ENCODE measurements at regions not wholly inside any gene's neighbourhood (a gene's known extent, or its start where the extent isn't known, plus 50 kb on each side); places are given as distances from the start of the nearest gene placed in this dataset.

DNA sequence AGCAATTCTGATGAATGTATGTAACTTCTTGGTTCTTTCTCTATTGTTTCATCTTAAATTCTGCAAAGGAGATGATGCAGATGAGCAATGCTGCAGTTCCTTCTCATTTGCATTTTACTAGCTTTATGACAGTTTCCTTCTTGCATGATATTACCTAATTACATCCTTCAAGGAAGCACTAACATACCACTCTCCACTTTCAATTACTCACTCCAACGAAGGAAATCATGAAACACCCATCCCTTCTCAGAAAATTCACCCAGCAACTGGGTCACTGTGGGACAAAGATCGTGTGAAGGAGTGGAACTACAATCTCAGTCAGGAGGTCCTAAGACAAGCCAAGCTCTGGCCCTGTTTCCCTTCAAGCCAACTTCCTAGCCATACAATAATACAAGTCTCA, 142.3 kb downstream of the CHD1L start:
- TF ChIP-seq, protein P1, sequence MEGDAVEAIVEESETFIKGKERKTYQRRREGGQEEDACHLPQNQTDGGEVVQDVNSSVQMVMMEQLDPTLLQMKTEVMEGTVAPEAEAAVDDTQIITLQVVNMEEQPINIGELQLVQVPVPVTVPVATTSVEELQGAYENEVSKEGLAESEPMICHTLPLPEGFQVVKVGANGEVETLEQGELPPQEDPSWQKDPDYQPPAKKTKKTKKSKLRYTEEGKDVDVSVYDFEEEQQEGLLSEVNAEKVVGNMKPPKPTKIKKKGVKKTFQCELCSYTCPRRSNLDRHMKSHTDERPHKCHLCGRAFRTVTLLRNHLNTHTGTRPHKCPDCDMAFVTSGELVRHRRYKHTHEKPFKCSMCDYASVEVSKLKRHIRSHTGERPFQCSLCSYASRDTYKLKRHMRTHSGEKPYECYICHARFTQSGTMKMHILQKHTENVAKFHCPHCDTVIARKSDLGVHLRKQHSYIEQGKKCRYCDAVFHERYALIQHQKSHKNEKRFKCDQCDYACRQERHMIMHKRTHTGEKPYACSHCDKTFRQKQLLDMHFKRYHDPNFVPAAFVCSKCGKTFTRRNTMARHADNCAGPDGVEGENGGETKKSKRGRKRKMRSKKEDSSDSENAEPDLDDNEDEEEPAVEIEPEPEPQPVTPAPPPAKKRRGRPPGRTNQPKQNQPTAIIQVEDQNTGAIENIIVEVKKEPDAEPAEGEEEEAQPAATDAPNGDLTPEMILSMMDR (IDR thresholded peaks at IDR 0.05) = no peak
- no peak for TF ChIP-seq POLR2A (IDR thresholded peaks at IDR 0.05)
- no peak for TF ChIP-seq EP300 (IDR thresholded peaks at IDR 0.05)
- TF ChIP-seq POLR2AphosphoS5 (IDR thresholded peaks at IDR 0.05) = no peak

Measured in sigmoid colon (tissue), 4 donors.